ENCODE measurements at regions not wholly inside any gene's neighbourhood (a gene's known extent, or its start where the extent isn't known, plus 50 kb on each side); places are given as distances from the start of the nearest gene placed in this dataset.

GRCh38 chr5:173721601-173722232 is 105.3 kb upstream of the BOD1 start:
- 89% methylated on average over 10 of the region's 10 CpGs; no CpG with 5 or more reads in 1 of the 2 experiments for WGBS, 2 experiments (ENCODE audit: extremely low coverage in 1 of 2, insufficient coverage in 1 of 2, insufficient read length in 1 of 2, insufficient replicate concordance in 2 of 2, low coverage in 1 of 2, low lambda C conversion rate in 2 of 2, missing lambda C conversion rate in 1 of 2)
- Histone ChIP-seq H3K23ac (ENCODE audit: insufficient read length) (no peak overlapping the region), H3K27ac (ENCODE audit: low read depth, low read length) (no peak overlapping the region), H3K36me3 (ENCODE audit: control insufficient read depth in 2 of 4, insufficient read depth in 4 of 4, low read length in 3 of 4) (no peaks in the 10 kb centered on the region), H3K4me2 (ENCODE audit: insufficient read depth in 1 of 2, low read depth in 2 of 2, low read length in 2 of 2) (no peak overlapping the region), H3K14ac (ENCODE audit: insufficient read length) (no peak overlapping the region), H4K91ac (replicated peaks; ENCODE audit: insufficient read length, low read length) (no peak overlapping the region), H4K8ac (ENCODE audit: extremely low read depth, insufficient read depth, low read length) (no peak overlapping the region), H3K27me3 (replicated peaks in 1 of 4; ENCODE audit: control insufficient read depth in 3 of 4, extremely low read depth in 1 of 4, insufficient read depth in 3 of 4, low read length in 3 of 4) (no peaks in the 10 kb centered on the region), H3K56ac (replicated peaks; ENCODE audit: insufficient read length, low read depth, low read length) (no peak overlapping the region), H3K79me1 (ENCODE audit: low read depth, low read length) (no peaks in the 10 kb centered on the region), H3K23me2 (ENCODE audit: low read depth, low read length) (no peaks in the 10 kb centered on the region), H3K18ac (ENCODE audit: extremely low read depth, low read length) (no peak overlapping the region), H3K4me1 (replicated peaks in 1 of 4; ENCODE audit: control insufficient read depth in 3 of 4, insufficient read depth in 4 of 4, low read length in 3 of 4) (peaks cover 3 to 17% (median 6%) of the 10 kb centered on the region in 4 experiments; a peak in 6 of 7 replicates), H3K4me3 (ENCODE audit: extremely low read depth in 1 of 4, insufficient read depth in 2 of 4, low read depth in 3 of 4, low read length in 4 of 4) (no peak overlapping the region), H4K20me1 (replicated peaks in 1 of 2; ENCODE audit: control insufficient read depth in 1 of 2, insufficient read depth in 2 of 2, low read length in 2 of 2) (no peaks in the 10 kb centered on the region), H3K4ac (replicated peaks; ENCODE audit: insufficient read length, low read depth, low read length) (no peak overlapping the region), H3K79me2 (ENCODE audit: control insufficient read depth in 1 of 2, insufficient read depth in 2 of 2, low read length in 2 of 2) (no peaks in the 10 kb centered on the region), H2BK5ac (ENCODE audit: low read depth, low read length) (no peak overlapping the region), H3K9me3 (ENCODE audit: insufficient read depth in 2 of 2, low read depth in 1 of 2, low read length in 1 of 2) (no peaks in the 10 kb centered on the region), H2BK12ac (ENCODE audit: low read depth, low read length) (peak overlapping the region; percentile 80), H2AFZ (ENCODE audit: low read length) (no peak overlapping the region), H2BK20ac (ENCODE audit: low read length) (0 out of 2 replicates have a peak overlapping the region, but pooled peaks have one; percentile 61), H2BK120ac (replicated peaks; ENCODE audit: low read depth, low read length) (no peak overlapping the region), H2AK5ac (ENCODE audit: low read depth, low read length) (no peak overlapping the region; the same call in 1 of the 2 replicates), H2BK15ac (ENCODE audit: low read length) (no peak overlapping the region; the same call in 1 of the 2 replicates), H3K9ac (replicated peaks in 1 of 4; ENCODE audit: extremely low read depth in 1 of 4, low read depth in 3 of 4, low read length in 3 of 4) (no peak overlapping the region), H4K5ac (ENCODE audit: insufficient read length, low read depth, low read length) (no peak overlapping the region)
- ChIA-PET POLR2A (ENCODE audit: partially characterized antibody) (interaction anchor here (0.7 to 1.4 kb wide), 3 partner anchors 9 to 94 kb away, joined by 3 to 6 read pairs (median 3); no protein-coding TSS in a partner anchor), CTCF (ENCODE audit: partially characterized antibody) (interaction anchor here (0.7 to 2.4 kb wide), 16 partner anchors 8 to 203 kb away, joined by 3 to 10 read pairs (median 3); no protein-coding TSS in a partner anchor)
- DNase-seq (ENCODE audit: low read depth in 1 of 2, low spot score in 2 of 2), result no peak
- FAIRE-seq, result no peak
- TF ChIP-seq CEBPB (IDR thresholded peaks at IDR 0.05; ENCODE audit: low read depth, low read length), result no peak
- TF ChIP-seq JUN (IDR thresholded peaks at IDR 0.05; ENCODE audit: low read depth, low read length), result no peak
- no peak for TF ChIP-seq CHD2 (IDR thresholded peaks at IDR 0.05; ENCODE audit: low read length)
- TF ChIP-seq, protein P1, sequence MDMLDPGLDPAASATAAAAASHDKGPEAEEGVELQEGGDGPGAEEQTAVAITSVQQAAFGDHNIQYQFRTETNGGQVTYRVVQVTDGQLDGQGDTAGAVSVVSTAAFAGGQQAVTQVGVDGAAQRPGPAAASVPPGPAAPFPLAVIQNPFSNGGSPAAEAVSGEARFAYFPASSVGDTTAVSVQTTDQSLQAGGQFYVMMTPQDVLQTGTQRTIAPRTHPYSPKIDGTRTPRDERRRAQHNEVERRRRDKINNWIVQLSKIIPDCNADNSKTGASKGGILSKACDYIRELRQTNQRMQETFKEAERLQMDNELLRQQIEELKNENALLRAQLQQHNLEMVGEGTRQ (IDR thresholded peaks at IDR 0.05; ENCODE audit: low read length), result no peak
- TF ChIP-seq SIX5 (IDR thresholded peaks at IDR 0.05; ENCODE audit: low read depth, low read length), result no peak
- no peak for TF ChIP-seq RXRA (IDR thresholded peaks at IDR 0.05; ENCODE audit: insufficient read depth, low read depth, low read length)
- TF ChIP-seq, protein P2, sequence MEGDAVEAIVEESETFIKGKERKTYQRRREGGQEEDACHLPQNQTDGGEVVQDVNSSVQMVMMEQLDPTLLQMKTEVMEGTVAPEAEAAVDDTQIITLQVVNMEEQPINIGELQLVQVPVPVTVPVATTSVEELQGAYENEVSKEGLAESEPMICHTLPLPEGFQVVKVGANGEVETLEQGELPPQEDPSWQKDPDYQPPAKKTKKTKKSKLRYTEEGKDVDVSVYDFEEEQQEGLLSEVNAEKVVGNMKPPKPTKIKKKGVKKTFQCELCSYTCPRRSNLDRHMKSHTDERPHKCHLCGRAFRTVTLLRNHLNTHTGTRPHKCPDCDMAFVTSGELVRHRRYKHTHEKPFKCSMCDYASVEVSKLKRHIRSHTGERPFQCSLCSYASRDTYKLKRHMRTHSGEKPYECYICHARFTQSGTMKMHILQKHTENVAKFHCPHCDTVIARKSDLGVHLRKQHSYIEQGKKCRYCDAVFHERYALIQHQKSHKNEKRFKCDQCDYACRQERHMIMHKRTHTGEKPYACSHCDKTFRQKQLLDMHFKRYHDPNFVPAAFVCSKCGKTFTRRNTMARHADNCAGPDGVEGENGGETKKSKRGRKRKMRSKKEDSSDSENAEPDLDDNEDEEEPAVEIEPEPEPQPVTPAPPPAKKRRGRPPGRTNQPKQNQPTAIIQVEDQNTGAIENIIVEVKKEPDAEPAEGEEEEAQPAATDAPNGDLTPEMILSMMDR (IDR thresholded peaks at IDR 0.05; ENCODE audit: control extremely low read depth in 1 of 3, insufficient read depth in 1 of 3, low read depth in 1 of 3, low read length in 3 of 3), result no peak
- no peak for TF ChIP-seq POLR2AphosphoS5 (IDR thresholded peaks at IDR 0.05; ENCODE audit: low read depth, low read length)
- no peak for TF ChIP-seq ASH2L (IDR thresholded peaks at IDR 0.05; ENCODE audit: low read length)
- TF ChIP-seq CBX5 (IDR thresholded peaks at IDR 0.05; ENCODE audit: low read depth, low read length), result no peak
